SK-N-SH treated with all-trans-retinoic acid at 6 μM for 48 hours (cell line): ENCODE measurements at regions not wholly inside any gene's neighbourhood (a gene's known extent, or its start where the extent isn't known, plus 50 kb on each side); places are given as distances from the start of the nearest gene placed in this dataset.

Experiments used
- ARNTL ChIP-seq: fragments of 450-650 bp; formaldehyde crosslinking; IDR thresholded peaks from 2 replicates; pipeline ENCODE4 v1.5.0; 2020; ENCODE audit warnings: low read depth, mild to moderate bottlenecking, moderate library complexity, borderline replicate concordance
- CREB5 ChIP-seq: fragments of 250-450 bp; sonication (Bioruptor Pico); IDR thresholded peaks from 2 replicates; pipeline ENCODE4 v1.5.1; 2020; ENCODE audit warnings: low read depth, mild to moderate bottlenecking, moderate library complexity
- CSDC2 ChIP-seq: fragments of 250-450 bp; sonication (Bioruptor Pico); IDR thresholded peaks from 2 replicates; pipeline ENCODE4 v1.5.0; 2020; ENCODE audit warnings: mild to moderate bottlenecking, moderate library complexity
- GLIS3 ChIP-seq: fragments of 250-450 bp; sonication (Bioruptor Pico); IDR thresholded peaks from 2 replicates; pipeline ENCODE4 v1.5.0; 2020; ENCODE audit warnings: mild to moderate bottlenecking, moderate library complexity
- ISL1 ChIP-seq: fragments of 250-450 bp; sonication (Bioruptor Pico); IDR thresholded peaks from 2 replicates; pipeline ENCODE4 v2.1.2; 2022; ENCODE audit warnings: mild to moderate bottlenecking, moderate library complexity
- PATZ1 ChIP-seq: fragments of 250-450 bp; sonication (Bioruptor Pico); IDR thresholded peaks from 2 replicates; pipeline ENCODE4 v1.8.0; 2020; ENCODE audit warnings: mild to moderate bottlenecking, moderate library complexity, borderline replicate concordance
- PPARA ChIP-seq: fragments of 250-450 bp; sonication (Bioruptor Pico); IDR thresholded peaks from 2 replicates; pipeline ENCODE4 v1.5.0; 2020; ENCODE audit warnings: mild to moderate bottlenecking, borderline replicate concordance
- RARB ChIP-seq: fragments of 250-450 bp; sonication (Bioruptor Pico); IDR thresholded peaks from 2 replicates; pipeline ENCODE4 v1.8.0; 2021; ENCODE audit warnings: mild to moderate bottlenecking, moderate library complexity
- ZFP3 ChIP-seq: fragments of 250-450 bp; sonication (Bioruptor Pico); IDR thresholded peaks from 2 replicates; pipeline ENCODE4 v1.5.0; 2020; ENCODE audit warnings: mild to moderate bottlenecking, moderate library complexity
- ZNF70 ChIP-seq: fragments of 450-650 bp; formaldehyde crosslinking; IDR thresholded peaks from 2 replicates; pipeline ENCODE4 v1.5.0; 2020; ENCODE audit warnings: mild to moderate bottlenecking, moderate library complexity
- ZNF8 ChIP-seq: fragments of 450-650 bp; formaldehyde crosslinking; IDR thresholded peaks from 2 replicates; pipeline ENCODE4 v1.5.0; 2020; ENCODE audit warnings: mild to moderate bottlenecking, moderate library complexity

GRCh38 chr1:74895411-74895810 lies 162.5 kb downstream of the TYW3 start:
- TF ChIP-seq RARB = no peak
- TF ChIP-seq ISL1 (CRISPR knock-in tag) = no peak
- no peak for TF ChIP-seq ZFP3
- TF ChIP-seq PATZ1 = no peak
- TF ChIP-seq ARNTL (CRISPR knock-in tag) = no peak
- TF ChIP-seq PPARA = no peak
- no peak for TF ChIP-seq CREB5 (CRISPR knock-in tag)
- TF ChIP-seq CSDC2 (CRISPR knock-in tag) = no peak
- TF ChIP-seq GLIS3 (CRISPR knock-in tag) = no peak
- no peak for TF ChIP-seq ZNF70
- TF ChIP-seq ZNF8 = no peak
